HEK293 (cell line): ENCODE measurements at regions not wholly inside any gene's neighbourhood (a gene's known extent, or its start where the extent isn't known, plus 50 kb on each side); places are given as distances from the start of the nearest gene placed in this dataset.

Experiments used
- CTCF ChIA-PET: fragments of 350-600 bp; formaldehyde crosslinking; extraction: SDS; loops from one replicate; lab custom pipeline; 2021; ENCODE audit warnings: antibody characterized with exemption; lab: Yijun Ruan, JAX
- POLR2A ChIA-PET: fragments of 300-600 bp; formaldehyde crosslinking; extraction: SDS; loops from one replicate; lab custom pipeline; 2020; ENCODE audit warnings: antibody characterized with exemption, inconsistent platforms; lab: Yijun Ruan, JAX
- H3K27ac ChIP-seq: fragments of 200-500 bp; sonication (Bioruptor generic); 2 replicates; pipeline ENCODE4 v1.5.1; 2014; ENCODE audit warnings: low read depth, low read length, control low read depth, inconsistent platforms; ENCODE audit errors: extremely low read depth
- H3K36me3 ChIP-seq, 2 experiments: fragments of 200-500 bp in 1 of 2; sonication (Bioruptor generic) in 1 of 2; 1 replicate in 1 of 2; 2 replicates in 1 of 2; pipeline ENCODE4 v1.5.1; 2014 to 2017; ENCODE audit warnings: inconsistent platforms in 2 of 2, low read length in 2 of 2; ENCODE audit not compliant: control insufficient read depth in 2 of 2, insufficient read depth in 1 of 2
- H3K4me1 ChIP-seq: fragments of 200-500 bp; sonication (Bioruptor generic); 2 replicates; pipeline ENCODE4 v1.5.1; 2014; ENCODE audit warnings: mild to moderate bottlenecking, low read length, inconsistent platforms; ENCODE audit not compliant: control insufficient read depth, insufficient read depth
- H3K4me3 ChIP-seq: 2 replicates; pipeline ENCODE4 v1.5.1; 2011; ENCODE audit warnings: low read depth, mild to moderate bottlenecking, control low read depth, low read length, moderate library complexity
- H3K9me3 ChIP-seq: fragments of 200-500 bp; sonication (Bioruptor generic); 2 replicates; pipeline ENCODE4 v1.5.1; 2014; ENCODE audit warnings: low read depth, low read length, inconsistent platforms; ENCODE audit not compliant: control insufficient read depth, insufficient read depth
- BCL6B ChIP-seq: fragments of 450-650 bp; formaldehyde crosslinking; IDR thresholded peaks from 2 replicates; pipeline ENCODE4 v1.5.1; 2017; ENCODE audit warnings: missing biosample characterization, missing genetic modification characterization
- IKZF3 ChIP-seq: fragments of 450-650 bp; IDR thresholded peaks from 2 replicates; pipeline ENCODE4 v1.5.0; 2018; ENCODE audit warnings: missing biosample characterization, mild to moderate bottlenecking, missing genetic modification characterization, moderate library complexity
- OSR2 ChIP-seq: fragments of 450-650 bp; formaldehyde crosslinking; IDR thresholded peaks from 2 replicates; pipeline ENCODE4 v1.5.1; 2016; ENCODE audit warnings: missing biosample characterization, missing genetic modification characterization
- PRDM10 ChIP-seq: fragments of 450-650 bp; formaldehyde crosslinking; IDR thresholded peaks from 2 replicates; pipeline ENCODE4 v1.5.1; 2016; ENCODE audit warnings: missing biosample characterization, missing genetic modification characterization
- PRDM4 ChIP-seq: fragments of 450-650 bp; formaldehyde crosslinking; IDR thresholded peaks from 2 replicates; pipeline ENCODE4 v1.5.1; 2017; ENCODE audit warnings: missing biosample characterization, missing genetic modification characterization
- SP7 ChIP-seq: fragments of 450-650 bp; formaldehyde crosslinking; IDR thresholded peaks from 2 replicates; pipeline ENCODE4 v1.5.1; 2016; ENCODE audit warnings: missing biosample characterization, missing genetic modification characterization
- TCF7L2 ChIP-seq: IDR thresholded peaks from 2 replicates; pipeline ENCODE4 v1.6.1; 2011; ENCODE audit warnings: low read depth, mild to moderate bottlenecking, inconsistent platforms, low read length, moderate library complexity, borderline replicate concordance
- ZFP41 ChIP-seq: fragments of 450-650 bp; formaldehyde crosslinking; IDR thresholded peaks from 2 replicates; pipeline ENCODE4 v1.5.1; 2016; ENCODE audit warnings: missing biosample characterization, missing genetic modification characterization, borderline replicate concordance
- ZNF148 ChIP-seq: fragments of 450-650 bp; formaldehyde crosslinking; IDR thresholded peaks from 2 replicates; pipeline ENCODE4 v1.5.0; 2017; ENCODE audit warnings: missing biosample characterization, missing genetic modification characterization, borderline replicate concordance
- ZNF184 ChIP-seq: fragments of 450-650 bp; IDR thresholded peaks from 2 replicates; pipeline ENCODE4 v1.5.1; 2018; ENCODE audit warnings: missing biosample characterization, mild to moderate bottlenecking, missing genetic modification characterization
- ZNF214 ChIP-seq: fragments of 450-650 bp; formaldehyde crosslinking; IDR thresholded peaks from 2 replicates; pipeline ENCODE4 v1.5.1; 2017; ENCODE audit warnings: missing biosample characterization, mild to moderate bottlenecking, missing genetic modification characterization, borderline replicate concordance
- ZNF292 ChIP-seq: fragments of 450-650 bp; formaldehyde crosslinking; IDR thresholded peaks from 2 replicates; pipeline ENCODE4 v1.5.1; 2016; ENCODE audit warnings: low read depth, missing biosample characterization, missing genetic modification characterization, borderline replicate concordance
- ZNF335 ChIP-seq: fragments of 450-650 bp; formaldehyde crosslinking; conservative IDR thresholded peaks from 2 replicates; pipeline ENCODE4 v1.5.1; 2016; ENCODE audit warnings: missing biosample characterization, missing genetic modification characterization
- ZNF391 ChIP-seq: fragments of 450-650 bp; formaldehyde crosslinking; IDR thresholded peaks from 2 replicates; pipeline ENCODE4 v1.5.1; 2016; ENCODE audit warnings: low read depth, missing biosample characterization, missing genetic modification characterization, borderline replicate concordance
- ZNF514 ChIP-seq: fragments of 450-650 bp; formaldehyde crosslinking; IDR thresholded peaks from 2 replicates; pipeline ENCODE4 v1.5.1; 2016; ENCODE audit warnings: missing biosample characterization, missing genetic modification characterization
- ZNF529 ChIP-seq: fragments of 450-650 bp; formaldehyde crosslinking; IDR thresholded peaks from 2 replicates; pipeline ENCODE4 v1.5.1; 2017; ENCODE audit warnings: missing genetic modification characterization, missing biosample characterization; ENCODE audit not compliant: insufficient replicate concordance
- ZNF530 ChIP-seq: fragments of 450-650 bp; formaldehyde crosslinking; IDR thresholded peaks from 2 replicates; pipeline ENCODE4 v1.5.1; 2016; ENCODE audit warnings: low read depth, missing biosample characterization, missing genetic modification characterization
- ZNF549 ChIP-seq: fragments of 450-650 bp; IDR thresholded peaks from 2 replicates; pipeline ENCODE4 v1.5.1; 2018; ENCODE audit warnings: missing biosample characterization, missing genetic modification characterization, mild to moderate bottlenecking, inconsistent platforms, moderate library complexity
- ZNF596 ChIP-seq: fragments of 450-650 bp; IDR thresholded peaks from 2 replicates; pipeline ENCODE4 v1.5.0; 2018; ENCODE audit warnings: missing biosample characterization, mild to moderate bottlenecking, missing genetic modification characterization, moderate library complexity
- ZSCAN4 ChIP-seq: fragments of 450-650 bp; formaldehyde crosslinking; IDR thresholded peaks from 2 replicates; pipeline ENCODE4 v1.5.1; 2017; ENCODE audit warnings: missing biosample characterization, missing genetic modification characterization

- H3K4me1 ChIP-seq = no peaks in the 10 kb centered on the region
- no peak for TF ChIP-seq ZNF148 (tag by site-specific recombination)
- no peak for TF ChIP-seq ZNF529 (tag by site-specific recombination)
- no peak for TF ChIP-seq ZNF335 (tag by site-specific recombination)
- no peak for TF ChIP-seq ZFP41 (tag by site-specific recombination)
- TF ChIP-seq OSR2 (tag by site-specific recombination) = no peak
- TF ChIP-seq ZNF549 (tag by site-specific recombination) = no peak
- no peak for TF ChIP-seq ZNF391 (tag by site-specific recombination)
- no peak for TF ChIP-seq ZNF292 (tag by site-specific recombination)
- no peak for TF ChIP-seq IKZF3
- no peak for TF ChIP-seq ZNF596 (tag by site-specific recombination)
- TF ChIP-seq BCL6B (tag by site-specific recombination) = no peak
- no peak for TF ChIP-seq ZSCAN4
- TF ChIP-seq ZNF530 (tag by site-specific recombination) = no peak
- no peak for TF ChIP-seq PRDM4 (tag by site-specific recombination)
- TF ChIP-seq ZNF514 (tag by site-specific recombination) = no peak
- TF ChIP-seq SP7 = no peak
- no peak for TF ChIP-seq PRDM10
- TF ChIP-seq TCF7L2 = no peak
- no peak for TF ChIP-seq ZNF214
- TF ChIP-seq ZNF184 (tag by site-specific recombination) = no peak
- H3K9me3 ChIP-seq = no peaks in the 10 kb centered on the region
- no peaks in the 10 kb centered on the region for H3K36me3 ChIP-seq
- ChIA-PET CTCF (no interaction called here), POLR2A (no interaction called here)
- H3K27ac ChIP-seq = no peak overlapping the region
- H3K4me3 ChIP-seq = no peak overlapping the region
These were observed 57.3 kb upstream of the NRG3 start for GRCh38 chr10:81817596-81818170.
